NB4 (cell line): ENCODE measurements at regions not wholly inside any gene's neighbourhood (a gene's known extent, or its start where the extent isn't known, plus 50 kb on each side); places are given as distances from the start of the nearest gene placed in this dataset.

Source experiments
- POLR2A ChIP-seq: IDR thresholded peaks from 2 replicates; pipeline ENCODE4 v1.6.1; 2011; ENCODE audit warnings: mild to moderate bottlenecking; ENCODE audit not compliant: insufficient read length; ENCODE audit errors: extremely low read depth
- TF ChIP-seq, protein P1 (sequence below): IDR thresholded peaks from one replicate; pipeline ENCODE4 v1.5.1; 2012; ENCODE audit warnings: low read depth, low read length

- TF ChIP-seq, protein P1, sequence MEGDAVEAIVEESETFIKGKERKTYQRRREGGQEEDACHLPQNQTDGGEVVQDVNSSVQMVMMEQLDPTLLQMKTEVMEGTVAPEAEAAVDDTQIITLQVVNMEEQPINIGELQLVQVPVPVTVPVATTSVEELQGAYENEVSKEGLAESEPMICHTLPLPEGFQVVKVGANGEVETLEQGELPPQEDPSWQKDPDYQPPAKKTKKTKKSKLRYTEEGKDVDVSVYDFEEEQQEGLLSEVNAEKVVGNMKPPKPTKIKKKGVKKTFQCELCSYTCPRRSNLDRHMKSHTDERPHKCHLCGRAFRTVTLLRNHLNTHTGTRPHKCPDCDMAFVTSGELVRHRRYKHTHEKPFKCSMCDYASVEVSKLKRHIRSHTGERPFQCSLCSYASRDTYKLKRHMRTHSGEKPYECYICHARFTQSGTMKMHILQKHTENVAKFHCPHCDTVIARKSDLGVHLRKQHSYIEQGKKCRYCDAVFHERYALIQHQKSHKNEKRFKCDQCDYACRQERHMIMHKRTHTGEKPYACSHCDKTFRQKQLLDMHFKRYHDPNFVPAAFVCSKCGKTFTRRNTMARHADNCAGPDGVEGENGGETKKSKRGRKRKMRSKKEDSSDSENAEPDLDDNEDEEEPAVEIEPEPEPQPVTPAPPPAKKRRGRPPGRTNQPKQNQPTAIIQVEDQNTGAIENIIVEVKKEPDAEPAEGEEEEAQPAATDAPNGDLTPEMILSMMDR = no peak
- no peak for TF ChIP-seq POLR2A
Measured at GRCh38 chr6:144599615-144600014, 314.5 kb downstream of the UTRN start.
